ENCODE measurements at regions not wholly inside any gene's neighbourhood (a gene's known extent, or its start where the extent isn't known, plus 50 kb on each side); places are given as distances from the start of the nearest gene placed in this dataset.

DNA sequence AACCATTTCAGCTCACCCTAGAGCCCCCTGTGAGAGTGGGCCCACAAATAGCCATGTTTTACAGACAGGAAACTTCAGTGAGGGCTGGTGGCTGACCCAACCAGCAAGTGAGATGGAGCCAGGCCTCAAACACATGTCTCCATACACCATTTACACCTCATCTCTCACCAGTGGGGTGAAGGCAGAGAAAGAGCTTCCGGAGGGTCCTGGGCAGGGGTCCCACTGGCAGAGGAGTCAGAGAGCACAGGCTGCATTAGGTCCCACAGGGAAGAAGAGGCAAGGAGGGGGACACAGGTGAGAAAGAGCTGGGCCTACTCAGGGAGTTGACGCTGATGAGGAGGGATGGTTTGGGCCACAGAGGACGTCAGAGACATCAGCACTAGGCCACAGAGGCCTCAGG is 172.6 kb downstream of the VEGFA start:
- TF ChIP-seq, protein P1, sequence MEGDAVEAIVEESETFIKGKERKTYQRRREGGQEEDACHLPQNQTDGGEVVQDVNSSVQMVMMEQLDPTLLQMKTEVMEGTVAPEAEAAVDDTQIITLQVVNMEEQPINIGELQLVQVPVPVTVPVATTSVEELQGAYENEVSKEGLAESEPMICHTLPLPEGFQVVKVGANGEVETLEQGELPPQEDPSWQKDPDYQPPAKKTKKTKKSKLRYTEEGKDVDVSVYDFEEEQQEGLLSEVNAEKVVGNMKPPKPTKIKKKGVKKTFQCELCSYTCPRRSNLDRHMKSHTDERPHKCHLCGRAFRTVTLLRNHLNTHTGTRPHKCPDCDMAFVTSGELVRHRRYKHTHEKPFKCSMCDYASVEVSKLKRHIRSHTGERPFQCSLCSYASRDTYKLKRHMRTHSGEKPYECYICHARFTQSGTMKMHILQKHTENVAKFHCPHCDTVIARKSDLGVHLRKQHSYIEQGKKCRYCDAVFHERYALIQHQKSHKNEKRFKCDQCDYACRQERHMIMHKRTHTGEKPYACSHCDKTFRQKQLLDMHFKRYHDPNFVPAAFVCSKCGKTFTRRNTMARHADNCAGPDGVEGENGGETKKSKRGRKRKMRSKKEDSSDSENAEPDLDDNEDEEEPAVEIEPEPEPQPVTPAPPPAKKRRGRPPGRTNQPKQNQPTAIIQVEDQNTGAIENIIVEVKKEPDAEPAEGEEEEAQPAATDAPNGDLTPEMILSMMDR (IDR thresholded peaks at IDR 0.05) = no peak
- no peak for TF ChIP-seq POLR2A (IDR thresholded peaks at IDR 0.05)

Measured in prostate gland (tissue), 2 donors.